ENCODE measurements at regions not wholly inside any gene's neighbourhood (a gene's known extent, or its start where the extent isn't known, plus 50 kb on each side); places are given as distances from the start of the nearest gene placed in this dataset.

GRCh38 chrX:69110116-69110530 is 55.1 kb downstream of the PJA1 start:
- no peak for DNase-seq

- no peak for DNase-seq
Observed at GRCh38 chrX:69109706-69110105, 55.5 kb downstream of the PJA1 start.

GRCh38 chrX:69109036-69109663 is 56.1 kb downstream of the PJA1 start:
- no peak for DNase-seq

DNA sequence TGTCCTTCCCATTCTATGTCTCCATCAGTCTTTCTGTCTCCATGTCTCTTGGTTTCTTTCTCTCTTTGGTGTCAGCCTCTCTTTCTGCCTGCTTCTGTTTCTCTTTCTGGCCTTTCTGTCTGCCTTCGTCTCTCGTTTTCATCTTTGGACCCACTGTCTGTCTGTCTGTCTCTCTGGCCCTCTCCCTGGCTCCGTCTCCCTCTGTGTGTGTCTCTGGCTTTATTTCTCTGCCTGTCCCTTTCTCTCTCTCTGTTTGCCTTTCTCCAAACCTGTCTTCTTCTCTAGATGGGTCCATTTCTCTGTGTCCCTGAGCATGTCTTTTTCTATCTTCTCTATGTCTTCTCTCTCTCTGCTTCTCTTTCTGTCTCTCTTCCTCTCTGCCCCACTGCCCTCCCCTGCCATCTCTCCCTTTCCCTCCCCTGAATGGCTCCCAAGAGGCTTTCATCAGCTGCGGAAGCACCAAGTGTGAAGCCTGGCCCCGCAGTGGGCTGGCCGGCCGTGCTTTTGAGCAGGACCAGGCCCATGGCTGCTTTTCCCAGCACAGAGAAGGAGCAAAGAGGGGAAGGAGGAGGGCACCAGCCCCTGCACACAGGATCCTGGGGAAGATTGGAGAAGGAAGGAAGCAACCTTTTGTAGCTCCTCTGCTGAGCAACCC is 57.4 kb downstream of the PJA1 start:
- DNase-seq, result no peak

GRCh38 chrX:69107231-69107739 is 58.0 kb downstream of the PJA1 start:
- DNase-seq, result no peak

DNA sequence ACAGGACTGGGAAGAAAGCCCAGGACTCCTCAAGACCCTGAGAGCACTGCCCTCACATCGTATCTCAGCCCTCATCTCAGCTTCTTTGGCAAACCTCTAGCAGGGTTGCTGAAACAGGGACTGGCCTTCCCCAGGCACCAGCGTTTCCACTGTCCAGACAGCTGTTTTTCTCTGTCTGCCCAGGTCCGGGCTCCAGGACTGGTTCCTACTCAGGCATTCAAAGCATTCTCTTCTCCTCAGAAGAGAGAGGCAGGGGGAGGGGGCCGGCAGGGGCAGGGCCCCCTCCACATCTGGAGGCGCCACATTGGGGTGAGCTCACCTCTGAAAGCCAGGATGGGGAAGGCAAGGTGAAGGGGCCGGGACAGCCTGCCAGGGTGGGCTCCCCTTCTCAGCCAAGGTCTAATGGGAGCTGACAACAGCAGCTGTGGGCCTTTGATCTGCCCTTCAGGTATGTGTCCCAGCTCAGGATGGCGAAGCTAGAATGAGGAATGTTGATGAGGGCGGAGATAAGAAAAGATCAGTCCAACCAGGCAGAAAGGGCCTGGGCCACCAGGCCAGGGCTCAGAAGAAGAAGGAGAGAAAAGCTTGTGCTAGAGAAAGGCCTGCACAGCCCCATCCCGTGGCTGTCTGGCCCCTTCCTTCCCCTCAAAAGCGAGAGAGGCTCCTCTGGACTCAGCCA is 60.4 kb downstream of the PJA1 start:
- DNase-seq, result no peak

- no peak for DNase-seq
Observed at GRCh38 chrX:69103539-69103938, 61.7 kb downstream of the PJA1 start.

DNA sequence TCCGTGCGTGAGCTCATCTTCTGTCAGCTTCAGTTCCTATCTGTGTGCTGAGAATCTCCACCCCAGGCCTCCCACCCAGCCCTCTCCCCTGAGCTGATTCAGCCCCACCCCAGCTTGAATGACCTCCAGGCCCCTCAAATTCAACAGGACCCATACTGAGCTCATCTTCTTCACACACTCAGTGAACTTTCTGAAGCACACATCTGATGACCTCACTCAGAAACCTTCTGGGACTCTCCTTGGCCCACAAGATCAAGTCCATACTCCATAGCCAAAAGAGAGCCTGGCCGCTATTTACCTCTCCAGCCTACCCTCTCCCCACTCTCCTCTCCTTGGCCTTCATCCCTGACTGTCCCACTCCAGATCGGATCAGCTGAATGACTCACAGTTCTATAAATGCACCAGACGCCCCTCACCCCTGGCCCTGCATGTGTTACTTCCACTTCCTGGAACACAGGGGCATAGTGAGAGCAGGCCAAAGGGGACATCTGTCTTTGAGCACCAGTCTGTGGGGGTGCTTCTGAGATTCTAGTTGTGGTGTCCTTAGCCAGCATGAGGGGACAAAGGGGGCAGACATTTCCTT is 62.5 kb downstream of the PJA1 start:
- no peak for DNase-seq

- DNase-seq, result no peak
Observed at GRCh38 chrX:69101683-69102251, 63.5 kb downstream of the PJA1 start.

GRCh38 chrX:69100478-69100877 is 64.8 kb downstream of the PJA1 start:
- no peak for DNase-seq

- DNase-seq, result no peak
Observed at GRCh38 chrX:69097451-69098236, 67.6 kb downstream of the PJA1 start.

DNA sequence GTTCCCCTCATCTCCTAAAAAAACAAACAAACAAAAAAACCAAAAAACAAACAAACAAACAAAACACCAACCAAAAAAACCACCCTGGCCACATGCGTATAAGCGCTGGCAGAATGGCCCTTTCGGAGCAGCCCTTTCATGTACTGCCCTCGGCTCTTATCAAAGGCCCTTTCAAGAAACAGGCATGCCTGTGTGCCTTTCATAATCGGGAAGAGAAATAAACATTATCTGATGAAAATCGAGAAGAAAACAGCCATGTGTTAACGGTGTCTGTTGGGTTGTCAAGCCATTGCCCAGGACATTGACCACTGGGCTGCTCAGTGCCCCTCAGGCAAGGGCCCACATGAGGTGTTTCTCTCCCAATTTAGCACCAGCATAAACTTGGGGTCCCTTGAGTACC is 68.3 kb downstream of the PJA1 start:
- no peak for DNase-seq

DNA sequence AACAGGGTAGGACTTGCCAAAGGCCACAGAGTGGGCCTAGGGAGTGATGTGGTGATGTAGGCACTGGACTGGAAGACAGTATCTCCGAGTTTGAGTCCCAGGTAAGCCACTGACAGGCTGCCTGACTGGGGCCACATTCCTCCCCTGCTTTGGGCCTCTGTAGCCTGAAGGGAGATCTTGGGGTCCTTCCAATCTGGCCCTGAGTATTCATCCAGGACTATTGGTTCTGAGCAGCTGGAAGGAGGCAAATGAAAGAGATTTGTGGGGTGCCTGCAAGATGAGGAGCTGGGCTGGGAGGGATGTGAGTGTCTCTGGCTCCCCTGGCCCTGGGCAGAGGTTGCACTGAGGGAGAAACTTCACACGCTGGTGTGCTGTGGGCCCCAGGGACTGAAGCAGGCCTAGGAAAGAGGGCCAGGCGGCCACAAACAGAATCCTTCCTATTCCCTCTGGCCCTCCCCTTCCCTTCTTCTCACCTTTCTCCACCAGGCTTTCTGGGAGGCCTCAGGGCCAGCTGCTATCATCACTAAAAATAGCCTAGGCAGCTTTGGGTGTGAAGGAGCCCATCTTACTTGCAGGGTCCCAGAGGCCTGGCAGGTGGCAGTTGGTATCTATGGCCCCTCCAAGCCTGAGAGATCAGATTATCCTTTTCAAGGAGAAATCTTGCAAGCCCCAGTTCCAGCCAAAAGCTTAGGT is 70.1 kb downstream of the PJA1 start:
- no peak for DNase-seq

DNA sequence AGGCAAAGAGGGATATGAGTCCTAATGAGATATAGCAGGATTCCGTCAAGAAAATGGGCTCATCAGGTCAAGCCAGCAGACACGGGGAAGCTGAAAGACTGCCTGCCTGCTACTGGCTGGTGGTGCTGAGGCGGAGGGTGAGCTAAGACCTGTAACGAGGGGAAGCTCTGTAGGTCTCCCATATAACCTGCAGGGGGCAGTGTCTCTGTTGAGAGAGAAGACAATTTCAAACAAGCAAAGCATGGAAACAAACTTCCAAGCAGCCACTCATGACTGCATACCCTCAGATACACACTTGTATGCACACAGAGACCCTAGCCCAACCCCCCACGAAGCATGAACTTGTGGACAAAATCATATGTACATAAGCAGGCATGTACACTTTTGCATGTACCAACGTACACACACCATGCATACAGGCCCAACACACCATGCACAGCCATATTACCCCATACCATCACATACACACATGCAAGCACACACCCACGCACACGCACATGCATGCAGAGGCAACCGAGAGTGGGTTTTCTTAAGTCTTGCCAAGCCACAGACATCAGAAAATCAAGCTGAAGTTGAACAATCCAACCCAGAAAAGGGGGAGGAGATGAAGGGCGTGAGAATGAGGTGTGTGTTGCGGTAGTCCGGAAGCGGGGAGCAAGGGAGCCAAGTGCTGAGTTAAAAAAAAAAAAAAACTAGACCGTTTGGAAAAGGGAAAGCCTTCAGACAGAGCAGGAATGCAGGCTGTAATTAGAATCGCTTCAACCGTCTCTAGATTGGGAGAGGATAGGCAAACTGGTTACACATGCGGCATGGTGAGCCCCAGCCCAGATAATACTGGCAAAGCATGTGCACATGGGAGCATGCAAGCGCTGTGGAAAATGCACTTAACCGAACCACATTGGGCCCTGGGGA is 71.0 kb downstream of the PJA1 start:
- peak; percentile 20 for DNase-seq

DNA sequence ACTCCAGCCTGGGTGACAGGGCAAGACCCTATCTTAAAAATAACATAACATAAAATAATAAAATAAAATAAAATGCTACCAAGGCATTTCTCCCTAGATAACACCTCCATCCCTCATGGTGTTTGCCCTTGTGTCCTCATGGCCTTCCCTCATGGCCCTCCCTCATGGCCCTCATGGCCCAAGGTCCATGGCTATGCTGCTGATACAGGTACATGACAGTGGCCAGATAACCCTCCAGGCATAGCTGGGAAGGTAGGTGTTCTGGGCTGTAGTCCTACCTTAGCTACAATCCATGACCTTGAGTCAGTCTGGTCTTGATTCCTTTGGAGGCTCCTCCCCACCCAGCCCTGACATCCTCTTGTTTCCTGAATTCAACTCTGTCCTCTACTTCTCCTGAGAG is 75.2 kb downstream of the PJA1 start:
- DNase-seq, result no peak

DNA sequence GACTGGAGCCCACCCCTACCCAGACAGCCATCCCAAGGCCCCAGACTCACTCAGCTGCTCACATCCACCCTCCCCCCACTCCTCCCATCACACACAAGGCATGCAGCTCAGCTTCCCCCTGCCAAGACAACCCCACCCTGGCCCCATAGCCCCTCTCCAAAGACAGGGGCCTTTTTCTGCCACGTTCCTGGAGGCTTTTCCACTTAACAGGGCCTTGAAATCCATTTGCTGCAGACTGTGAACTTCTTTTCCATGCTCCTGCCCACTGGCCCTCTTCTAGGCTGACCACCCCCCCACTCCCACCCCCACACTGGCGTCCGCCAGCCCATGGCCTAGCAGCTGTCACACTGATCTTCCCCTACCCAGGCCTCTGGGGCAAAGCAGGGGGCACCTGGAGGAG is 76.0 kb downstream of the PJA1 start:
- DNase-seq, result no peak

GRCh38 chrX:69088171-69088938 is 76.9 kb downstream of the PJA1 start:
- DNase-seq, result no peak

DNA sequence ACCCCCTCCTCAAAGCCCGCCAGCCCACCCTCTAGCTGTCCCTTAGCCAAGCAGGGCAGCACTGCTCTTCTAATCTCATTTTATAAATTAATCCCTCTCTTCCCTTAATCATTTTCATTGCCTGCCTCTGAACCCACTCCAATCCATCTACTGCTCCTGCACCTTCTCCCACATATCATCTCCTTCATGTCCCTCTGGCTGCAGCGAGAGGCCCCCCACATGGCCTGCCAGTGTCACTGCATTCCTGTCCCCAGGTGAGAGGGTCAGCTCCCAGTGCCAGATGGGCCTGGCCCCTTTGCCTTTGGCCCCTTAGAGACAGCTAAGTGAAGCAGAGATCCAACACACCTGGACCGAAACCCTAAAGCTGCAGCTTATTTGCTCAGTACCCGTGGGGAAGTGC is 79.4 kb downstream of the PJA1 start:
- no peak for DNase-seq

GRCh38 chrX:69085151-69085550 is 80.1 kb downstream of the PJA1 start:
- DNase-seq, result no peak

- no peak for DNase-seq
Observed at GRCh38 chrX:69083801-69084200, 81.5 kb downstream of the PJA1 start.
